ENCODE measurements at regions not wholly inside any gene's neighbourhood (a gene's known extent, or its start where the extent isn't known, plus 50 kb on each side); places are given as distances from the start of the nearest gene placed in this dataset.

DNA sequence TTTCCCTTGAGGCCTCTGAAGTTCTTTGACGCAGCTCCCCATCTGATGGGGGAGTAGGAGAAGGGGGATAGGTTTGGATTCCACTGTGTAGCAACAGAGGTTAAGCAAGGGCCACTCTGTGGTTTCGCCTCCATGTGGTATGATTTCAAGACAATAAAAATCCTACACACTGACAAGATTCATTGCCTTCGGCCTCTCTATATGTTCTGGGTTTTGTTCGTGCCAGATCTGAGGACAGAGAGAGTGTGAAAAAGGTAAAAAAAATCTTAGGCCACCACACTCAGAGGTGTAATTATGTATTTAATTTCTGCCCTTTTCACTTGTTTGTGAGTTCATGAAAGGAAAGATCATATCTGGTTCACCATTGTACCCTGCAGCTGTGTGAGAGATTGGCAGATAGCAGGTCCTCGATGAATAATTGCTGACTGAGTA is 715.2 kb upstream of the ZNF608 start:
- Histone ChIP-seq H3K27ac (no peak overlapping the region), H3K9me3 (no peaks in the 10 kb centered on the region), H3K4me3 (no peak overlapping the region), H3K4me2 (no peak overlapping the region), H3K4me1 (no peaks in the 10 kb centered on the region)
- FAIRE-seq (no peak), DNase-seq (ENCODE audit: low read depth in 1 of 2, low spot score in 1 of 2) (no peak), ATAC-seq (no peak)
- POLR2A ChIA-PET: interaction anchor here (0.5 kb wide), 1 partner anchor 373 kb away, joined by 3 read pairs; no protein-coding TSS in a partner anchor
- 67% methylated on average over 5 of the region's 5 CpGs for WGBS (ENCODE audit: missing lambda C conversion rate)
- TF ChIP-seq CHD2 (IDR thresholded peaks at IDR 0.05; ENCODE audit: low read length, partially characterized antibody) (no peak), HOXB5 (CRISPR knock-in tag; IDR thresholded peaks at IDR 0.05) (no peak), KDM1A (IDR thresholded peaks at IDR 0.05; ENCODE audit: low read depth) (no peak), FOSB (CRISPR knock-in tag; IDR thresholded peaks at IDR 0.05) (no peak), ESRRA (IDR thresholded peaks at IDR 0.05; ENCODE audit: borderline replicate concordance, low read length) (no peak), PHF8 (IDR thresholded peaks at IDR 0.05; ENCODE audit: borderline replicate concordance, low read depth) (no peak), CHD4 (IDR thresholded peaks at IDR 0.05; ENCODE audit: borderline replicate concordance) (no peak), BHLHE40 (IDR thresholded peaks at IDR 0.05; ENCODE audit: low read depth, low read length) (no peak), HEYL (CRISPR knock-in tag; IDR thresholded peaks at IDR 0.05) (no peak)
- TF ChIP-seq, protein P1, sequence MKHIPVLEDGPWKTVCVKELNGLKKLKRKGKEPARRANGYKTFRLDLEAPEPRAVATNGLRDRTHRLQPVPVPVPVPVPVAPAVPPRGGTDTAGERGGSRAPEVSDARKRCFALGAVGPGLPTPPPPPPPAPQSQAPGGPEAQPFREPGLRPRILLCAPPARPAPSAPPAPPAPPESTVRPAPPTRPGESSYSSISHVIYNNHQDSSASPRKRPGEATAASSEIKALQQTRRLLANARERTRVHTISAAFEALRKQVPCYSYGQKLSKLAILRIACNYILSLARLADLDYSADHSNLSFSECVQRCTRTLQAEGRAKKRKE (CRISPR knock-in tag; IDR thresholded peaks at IDR 0.05; ENCODE audit: low read depth): no peak
- CTCF ChIA-PET: no interaction called here

DNA sequence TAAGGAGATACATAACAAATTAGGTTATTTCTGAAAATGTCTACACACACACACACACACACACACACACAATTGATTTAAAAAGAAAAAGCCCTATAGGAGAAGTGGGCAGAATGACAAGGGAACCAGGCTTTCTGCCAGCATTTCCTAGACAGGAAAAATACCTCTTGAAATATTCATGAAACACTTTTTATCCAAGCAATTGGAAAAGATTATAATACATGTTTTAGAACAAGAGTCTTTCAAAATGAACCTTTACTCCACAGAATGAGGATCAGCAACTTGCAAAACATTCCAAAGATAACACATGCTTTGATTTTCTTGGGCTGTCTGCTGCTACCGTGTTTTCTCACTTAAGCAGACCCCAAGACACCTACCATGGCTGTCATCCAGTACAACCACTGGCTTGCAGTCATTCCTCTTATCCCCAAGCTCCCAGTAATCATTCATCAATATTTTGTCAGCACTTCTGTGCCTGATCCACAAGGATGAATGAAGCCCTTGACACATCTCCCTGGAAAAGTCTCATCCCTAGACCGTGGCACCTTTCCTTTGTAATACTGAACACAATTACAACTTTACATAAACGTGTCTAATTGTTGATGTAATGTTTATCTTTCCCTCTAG is 717.1 kb upstream of the ZNF608 start:
- no peaks in the 10 kb centered on the region for H3K9me3 ChIP-seq
- 27% methylated on average over 3 of the region's 3 CpGs for WGBS (ENCODE audit: missing lambda C conversion rate)
- FAIRE-seq: no peak
- no peak overlapping the region for H3K4me3 ChIP-seq
- no peak for ATAC-seq
- no peak for TF ChIP-seq HDAC2 (IDR thresholded peaks at IDR 0.05)
- TF ChIP-seq PHF8 (IDR thresholded peaks at IDR 0.05; ENCODE audit: borderline replicate concordance, low read depth): no peak
- TF ChIP-seq CHD2 (IDR thresholded peaks at IDR 0.05; ENCODE audit: low read length, partially characterized antibody): no peak
- TF ChIP-seq RAD21 (conservative IDR thresholded peaks at IDR 0.05 in 1 of 2, IDR thresholded peaks at IDR 0.05 in 1 of 2): no peak
- no peak for TF ChIP-seq BCL3 (IDR thresholded peaks at IDR 0.05)
- TF ChIP-seq RCOR1 (IDR thresholded peaks at IDR 0.05; ENCODE audit: low read depth, low read length): no peak
- TF ChIP-seq NFE2L2 (conservative IDR thresholded peaks at IDR 0.05; ENCODE audit: low read length): no peak
- no peak for TF ChIP-seq FOSB (CRISPR knock-in tag; IDR thresholded peaks at IDR 0.05)
- TF ChIP-seq, protein P2, sequence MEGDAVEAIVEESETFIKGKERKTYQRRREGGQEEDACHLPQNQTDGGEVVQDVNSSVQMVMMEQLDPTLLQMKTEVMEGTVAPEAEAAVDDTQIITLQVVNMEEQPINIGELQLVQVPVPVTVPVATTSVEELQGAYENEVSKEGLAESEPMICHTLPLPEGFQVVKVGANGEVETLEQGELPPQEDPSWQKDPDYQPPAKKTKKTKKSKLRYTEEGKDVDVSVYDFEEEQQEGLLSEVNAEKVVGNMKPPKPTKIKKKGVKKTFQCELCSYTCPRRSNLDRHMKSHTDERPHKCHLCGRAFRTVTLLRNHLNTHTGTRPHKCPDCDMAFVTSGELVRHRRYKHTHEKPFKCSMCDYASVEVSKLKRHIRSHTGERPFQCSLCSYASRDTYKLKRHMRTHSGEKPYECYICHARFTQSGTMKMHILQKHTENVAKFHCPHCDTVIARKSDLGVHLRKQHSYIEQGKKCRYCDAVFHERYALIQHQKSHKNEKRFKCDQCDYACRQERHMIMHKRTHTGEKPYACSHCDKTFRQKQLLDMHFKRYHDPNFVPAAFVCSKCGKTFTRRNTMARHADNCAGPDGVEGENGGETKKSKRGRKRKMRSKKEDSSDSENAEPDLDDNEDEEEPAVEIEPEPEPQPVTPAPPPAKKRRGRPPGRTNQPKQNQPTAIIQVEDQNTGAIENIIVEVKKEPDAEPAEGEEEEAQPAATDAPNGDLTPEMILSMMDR (IDR thresholded peaks at IDR 0.05): no peak
- TF ChIP-seq EHMT2 (IDR thresholded peaks at IDR 0.05; ENCODE audit: low read depth): no peak
- TF ChIP-seq EP300 (IDR thresholded peaks at IDR 0.05): no peak
- TF ChIP-seq HOXB13 (CRISPR knock-in tag; IDR thresholded peaks at IDR 0.05; ENCODE audit: low read depth): no peak
- TF ChIP-seq ESRRA (IDR thresholded peaks at IDR 0.05; ENCODE audit: borderline replicate concordance, low read length): no peak
- H3K27ac ChIP-seq: no peak overlapping the region
- no peak for DNase-seq (ENCODE audit: low read depth in 1 of 2, low spot score in 1 of 2)
- H3K4me1 ChIP-seq: no peaks in the 10 kb centered on the region
- CTCF ChIA-PET: no interaction called here
- H3K4me2 ChIP-seq: no peak overlapping the region
- POLR2A ChIA-PET: no interaction called here
